NCI-H82 (cell line): ENCODE measurements at regions not wholly inside any gene's neighbourhood (a gene's known extent, or its start where the extent isn't known, plus 50 kb on each side); places are given as distances from the start of the nearest gene placed in this dataset.
"Not testable (repeated sequence)": the region's sequence is repeated elsewhere in the genome, so short reads cannot be mapped to it uniquely, and the experiment has no call there.

Source experiments
- DNase-seq: peaks from one replicate; lab custom pipeline; 2025; lab: John Stamatoyannopoulos, UW

- DNase-seq: no peak
These were observed 78.4 kb upstream of the ZSWIM2 start for GRCh38 chr2:186927185-186927866.

GRCh38 chr2:186925514-186925913 lies 76.5 kb upstream of the ZSWIM2 start:
- no peak for DNase-seq

GRCh38 chr2:186922316-186922715 lies 73.3 kb upstream of the ZSWIM2 start:
- DNase-seq: not testable (repeated sequence)

GRCh38 chr2:186919296-186919695 lies 70.3 kb upstream of the ZSWIM2 start:
- DNase-seq: no peak

GRCh38 chr2:186918495-186918894 lies 69.5 kb upstream of the ZSWIM2 start:
- DNase-seq: no peak

- DNase-seq: no peak
These were observed 68.9 kb upstream of the ZSWIM2 start for GRCh38 chr2:186917866-186918265.

GRCh38 chr2:186913870-186914269 lies 64.9 kb upstream of the ZSWIM2 start:
- no peak for DNase-seq

GRCh38 chr2:186912979-186913378 lies 64.0 kb upstream of the ZSWIM2 start:
- DNase-seq: no peak

- no peak for DNase-seq
These were observed 62.6 kb upstream of the ZSWIM2 start for GRCh38 chr2:186911551-186912085.

GRCh38 chr2:186910996-186911395 lies 62.0 kb upstream of the ZSWIM2 start:
- no peak for DNase-seq

- DNase-seq: no peak
These were observed 60.1 kb upstream of the ZSWIM2 start for GRCh38 chr2:186909095-186909494.

- DNase-seq: no peak
These were observed 58.9 kb upstream of the ZSWIM2 start for GRCh38 chr2:186907897-186908296.

- DNase-seq: no peak
These were observed 54.2 kb upstream of the ZSWIM2 start for GRCh38 chr2:186903216-186903615.
